Lower lobe of right lung (tissue), 2 donors: ENCODE measurements at regions not wholly inside any gene's neighbourhood (a gene's known extent, or its start where the extent isn't known, plus 50 kb on each side); places are given as distances from the start of the nearest gene placed in this dataset.

Source experiments
- ATAC-seq, 2 donors: fragments of 200-7000 bp; cut with Tn5 transposase; one replicate each; pipeline ENCODE4 v1.9.1; 2020 to 2022; ENCODE audit warnings: mild to moderate bottlenecking in 2 of 2, moderate library complexity in 2 of 2
- DNase-seq: peaks from one replicate; pipeline ENCODE4 v3.0.0-alpha.2; 2020
- H3K27ac ChIP-seq: fragments of 200-600 bp; one replicate; pipeline ENCODE4 v1.8.0; 2022
- H3K27me3 ChIP-seq: fragments of 200-600 bp; one replicate; pipeline ENCODE4 v1.8.0; 2022; ENCODE audit warnings: low read depth
- H3K36me3 ChIP-seq: fragments of 200-600 bp; one replicate; pipeline ENCODE4 v1.8.0; 2022; ENCODE audit warnings: mild to moderate bottlenecking
- H3K4me1 ChIP-seq: fragments of 200-600 bp; one replicate; pipeline ENCODE4 v1.8.0; 2022
- H3K4me3 ChIP-seq: fragments of 200-600 bp; one replicate; pipeline ENCODE4 v1.8.0; 2022; ENCODE audit warnings: mild to moderate bottlenecking
- H3K9me3 ChIP-seq: fragments of 200-600 bp; one replicate; pipeline ENCODE4 v1.8.0; 2022
- intact Hi-C: fragments of 100-400 bp; cut with DNase I; formaldehyde crosslinking; loops from one replicate; pipeline ENCODE4 v1.11.0; 2022
- TF ChIP-seq, protein P1 (sequence below): fragments of 200-600 bp; IDR thresholded peaks from one replicate; pipeline ENCODE4 v1.8.0; 2022; ENCODE audit warnings: antibody characterized with exemption, mild to moderate bottlenecking
- donor health status: DM: no; HTN: yes; CAD: no; lungs with severe emphysema.

DNA sequence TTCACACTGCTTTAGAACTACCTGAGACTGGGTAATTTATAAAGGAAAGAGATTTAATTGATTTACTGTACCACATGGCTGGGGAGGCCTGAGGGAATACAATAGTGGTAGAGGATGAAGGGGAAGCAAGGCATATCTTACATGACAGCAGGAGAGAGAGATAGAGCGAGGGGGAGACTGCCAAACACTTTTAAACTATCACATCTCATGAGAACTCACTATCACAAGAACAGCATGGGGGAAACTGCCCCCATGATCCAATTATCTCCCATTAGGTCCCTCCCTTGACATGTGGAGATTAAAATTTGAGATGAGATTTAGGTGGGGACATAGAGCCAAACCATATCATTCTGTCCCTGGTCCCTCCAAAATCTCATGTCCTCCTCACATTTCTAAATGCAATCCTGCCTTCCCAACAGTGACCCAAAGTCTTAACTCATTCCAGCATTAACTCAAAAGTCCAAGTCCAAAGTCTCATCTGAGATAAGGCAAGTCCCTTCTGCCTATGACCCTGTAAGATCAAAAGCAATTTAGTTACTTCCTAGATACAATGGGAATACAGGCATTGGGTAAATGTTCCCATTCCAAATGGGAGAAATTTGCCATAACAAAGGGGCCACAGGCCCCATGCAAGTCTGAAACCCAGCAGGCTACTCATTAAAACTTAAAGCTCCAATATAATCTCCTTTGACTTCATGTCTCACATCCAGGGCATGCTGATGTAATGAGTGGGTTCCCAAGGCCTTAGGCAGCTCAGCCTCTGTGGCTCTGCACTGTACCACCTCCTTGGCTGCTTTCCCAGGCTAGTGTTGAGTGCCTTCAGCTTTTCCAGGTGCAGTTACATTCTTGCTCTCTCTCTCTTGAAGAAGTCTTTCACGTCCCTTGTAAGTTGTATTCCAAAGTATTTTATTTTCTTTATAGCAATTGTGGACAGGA lies 481.7 kb upstream of the TGFBR2 start:
- TF ChIP-seq, protein P1, sequence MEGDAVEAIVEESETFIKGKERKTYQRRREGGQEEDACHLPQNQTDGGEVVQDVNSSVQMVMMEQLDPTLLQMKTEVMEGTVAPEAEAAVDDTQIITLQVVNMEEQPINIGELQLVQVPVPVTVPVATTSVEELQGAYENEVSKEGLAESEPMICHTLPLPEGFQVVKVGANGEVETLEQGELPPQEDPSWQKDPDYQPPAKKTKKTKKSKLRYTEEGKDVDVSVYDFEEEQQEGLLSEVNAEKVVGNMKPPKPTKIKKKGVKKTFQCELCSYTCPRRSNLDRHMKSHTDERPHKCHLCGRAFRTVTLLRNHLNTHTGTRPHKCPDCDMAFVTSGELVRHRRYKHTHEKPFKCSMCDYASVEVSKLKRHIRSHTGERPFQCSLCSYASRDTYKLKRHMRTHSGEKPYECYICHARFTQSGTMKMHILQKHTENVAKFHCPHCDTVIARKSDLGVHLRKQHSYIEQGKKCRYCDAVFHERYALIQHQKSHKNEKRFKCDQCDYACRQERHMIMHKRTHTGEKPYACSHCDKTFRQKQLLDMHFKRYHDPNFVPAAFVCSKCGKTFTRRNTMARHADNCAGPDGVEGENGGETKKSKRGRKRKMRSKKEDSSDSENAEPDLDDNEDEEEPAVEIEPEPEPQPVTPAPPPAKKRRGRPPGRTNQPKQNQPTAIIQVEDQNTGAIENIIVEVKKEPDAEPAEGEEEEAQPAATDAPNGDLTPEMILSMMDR = no peak
- DNase-seq (peak; percentile 48), ATAC-seq (peak; percentile 76 to 77)
- H3K4me3 ChIP-seq = no peak overlapping the region
- H3K27me3 ChIP-seq = no peaks in the 10 kb centered on the region
- intact Hi-C loops = no loop called here
- H3K9me3 ChIP-seq = no peaks in the 10 kb centered on the region
- H3K27ac ChIP-seq = no peak overlapping the region
- no peaks in the 10 kb centered on the region for H3K36me3 ChIP-seq
- H3K4me1 ChIP-seq = no peaks in the 10 kb centered on the region

DNA sequence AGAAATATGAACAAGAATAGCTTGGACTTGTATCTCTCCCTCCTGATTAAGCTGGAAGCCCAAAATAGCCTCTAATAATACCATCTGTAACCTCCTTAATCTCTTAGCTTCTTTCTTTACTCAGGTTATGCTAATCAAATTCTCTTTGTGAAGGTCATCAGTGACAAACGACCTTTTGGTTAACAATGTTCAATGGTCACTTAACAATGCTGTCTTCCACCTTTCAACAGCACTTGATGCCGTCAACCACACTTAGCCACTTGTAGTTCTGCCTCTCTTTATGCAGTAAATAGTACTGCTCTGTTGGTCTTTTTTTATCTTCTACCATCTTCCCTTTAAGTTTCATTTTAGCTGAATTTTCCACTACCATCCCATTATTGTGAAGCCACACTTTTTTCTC lies 476.6 kb upstream of the TGFBR2 start:
- intact Hi-C loops = no loop called here
- Histone ChIP-seq H3K4me3 (no peak overlapping the region), H3K4me1 (no peaks in the 10 kb centered on the region), H3K27ac (no peak overlapping the region), H3K27me3 (no peaks in the 10 kb centered on the region), H3K9me3 (no peaks in the 10 kb centered on the region), H3K36me3 (no peaks in the 10 kb centered on the region)
- ATAC-seq = no peak
- no peak for DNase-seq
- TF ChIP-seq, protein P1 = no peak

DNA sequence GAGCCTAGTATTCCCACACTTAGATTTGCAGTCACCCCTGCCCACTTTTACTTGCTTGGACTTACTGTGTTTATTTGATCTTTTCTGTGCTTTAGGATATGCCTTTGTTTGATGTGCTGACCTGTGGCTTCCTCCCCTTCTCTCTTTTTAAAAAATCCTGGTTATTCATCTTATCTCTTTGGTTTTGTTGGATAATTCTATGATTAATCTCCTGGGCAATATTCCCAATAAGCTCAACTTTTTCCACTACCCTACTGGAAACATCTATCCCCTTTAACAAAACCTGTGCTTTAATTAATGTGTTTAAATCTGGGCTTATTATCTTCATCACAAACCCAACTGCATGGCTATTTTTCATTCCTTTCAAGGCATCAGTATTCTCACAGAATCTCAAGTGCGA lies 476.0 kb upstream of the TGFBR2 start:
- H3K4me3 ChIP-seq = no peak overlapping the region
- TF ChIP-seq, protein P1 = no peak
- ATAC-seq = no peak
- no peaks in the 10 kb centered on the region for H3K27me3 ChIP-seq
- intact Hi-C loops = no loop called here
- no peaks in the 10 kb centered on the region for H3K36me3 ChIP-seq
- no peaks in the 10 kb centered on the region for H3K4me1 ChIP-seq
- no peaks in the 10 kb centered on the region for H3K9me3 ChIP-seq
- H3K27ac ChIP-seq = no peak overlapping the region
- DNase-seq = no peak

DNA sequence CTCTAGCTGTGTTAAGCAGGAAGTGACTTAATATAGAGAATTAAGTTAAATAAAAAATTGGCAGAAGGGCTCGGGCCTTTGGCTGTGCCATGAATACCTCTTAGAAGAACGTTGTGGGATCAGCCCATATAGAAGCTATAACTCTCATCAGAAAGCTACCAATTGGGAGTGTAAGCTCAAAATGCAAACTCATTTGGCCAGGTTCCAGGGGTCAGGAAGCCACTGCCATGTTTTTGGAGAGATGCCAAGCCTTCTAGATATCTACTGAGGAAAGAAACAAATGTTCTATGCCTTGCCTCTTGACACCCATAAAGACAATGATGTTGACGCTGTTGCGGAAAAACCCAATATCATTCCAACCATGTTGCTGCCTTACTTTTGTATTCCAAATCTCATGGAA lies 475.2 kb upstream of the TGFBR2 start:
- Histone ChIP-seq H3K27ac (no peak overlapping the region), H3K9me3 (no peaks in the 10 kb centered on the region), H3K4me3 (no peak overlapping the region), H3K36me3 (no peaks in the 10 kb centered on the region), H3K4me1 (no peaks in the 10 kb centered on the region), H3K27me3 (no peaks in the 10 kb centered on the region)
- no peak for ATAC-seq
- TF ChIP-seq, protein P1 = no peak
- no peak for DNase-seq
- intact Hi-C loops = no loop called here

DNA sequence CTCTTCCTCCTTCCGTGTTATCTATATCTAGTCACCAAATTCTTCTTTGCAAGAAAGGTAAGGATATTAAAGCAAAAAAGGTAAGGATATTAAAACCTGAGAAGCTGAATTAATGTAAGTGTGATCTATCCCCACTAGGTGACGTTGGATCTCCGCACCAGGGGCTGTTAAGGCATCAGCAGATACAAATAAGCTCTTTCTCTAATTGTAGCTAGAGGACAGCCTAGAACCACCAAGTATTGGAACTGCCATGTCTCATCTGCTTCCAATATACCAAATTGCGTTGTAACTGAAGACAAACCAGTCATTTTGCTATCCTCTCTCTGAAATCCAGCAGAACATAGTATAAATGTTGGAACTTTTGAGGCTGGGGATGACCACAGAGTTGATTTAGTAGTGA lies 471.2 kb upstream of the TGFBR2 start:
- no peak for DNase-seq
- H3K4me1 ChIP-seq = no peaks in the 10 kb centered on the region
- intact Hi-C loops = no loop called here
- TF ChIP-seq, protein P1 = no peak
- no peak overlapping the region for H3K27ac ChIP-seq
- no peaks in the 10 kb centered on the region for H3K36me3 ChIP-seq
- no peaks in the 10 kb centered on the region for H3K9me3 ChIP-seq
- H3K4me3 ChIP-seq = no peak overlapping the region
- H3K27me3 ChIP-seq = no peaks in the 10 kb centered on the region
- no peak for ATAC-seq
